HEK293 (cell line): ENCODE measurements at regions not wholly inside any gene's neighbourhood (a gene's known extent, or its start where the extent isn't known, plus 50 kb on each side); places are given as distances from the start of the nearest gene placed in this dataset.

Experiments used
- CTCF ChIA-PET: fragments of 350-600 bp; formaldehyde crosslinking; extraction: SDS; loops from one replicate; lab custom pipeline; 2021; ENCODE audit warnings: antibody characterized with exemption; lab: Yijun Ruan, JAX
- POLR2A ChIA-PET: fragments of 300-600 bp; formaldehyde crosslinking; extraction: SDS; loops from one replicate; lab custom pipeline; 2020; ENCODE audit warnings: antibody characterized with exemption, inconsistent platforms; lab: Yijun Ruan, JAX
- H3K27ac ChIP-seq: fragments of 200-500 bp; sonication (Bioruptor generic); 2 replicates; pipeline ENCODE4 v1.5.1; 2014; ENCODE audit warnings: low read depth, low read length, control low read depth, inconsistent platforms; ENCODE audit errors: extremely low read depth
- H3K36me3 ChIP-seq, 2 experiments: fragments of 200-500 bp in 1 of 2; sonication (Bioruptor generic) in 1 of 2; 1 replicate in 1 of 2; 2 replicates in 1 of 2; pipeline ENCODE4 v1.5.1; 2014 to 2017; ENCODE audit warnings: inconsistent platforms in 2 of 2, low read length in 2 of 2; ENCODE audit not compliant: control insufficient read depth in 2 of 2, insufficient read depth in 1 of 2
- H3K4me1 ChIP-seq: fragments of 200-500 bp; sonication (Bioruptor generic); 2 replicates; pipeline ENCODE4 v1.5.1; 2014; ENCODE audit warnings: mild to moderate bottlenecking, low read length, inconsistent platforms; ENCODE audit not compliant: control insufficient read depth, insufficient read depth
- H3K4me3 ChIP-seq: 2 replicates; pipeline ENCODE4 v1.5.1; 2011; ENCODE audit warnings: low read depth, mild to moderate bottlenecking, control low read depth, low read length, moderate library complexity
- H3K9me3 ChIP-seq: fragments of 200-500 bp; sonication (Bioruptor generic); 2 replicates; pipeline ENCODE4 v1.5.1; 2014; ENCODE audit warnings: low read depth, low read length, inconsistent platforms; ENCODE audit not compliant: control insufficient read depth, insufficient read depth
- CTCF ChIP-seq: fragments of 450-650 bp; formaldehyde crosslinking; IDR thresholded peaks from 2 replicates; pipeline ENCODE4 v1.5.1; 2016; ENCODE audit warnings: missing biosample characterization, missing genetic modification characterization
- ELK4 ChIP-seq: IDR thresholded peaks from 2 replicates; pipeline ENCODE4 v1.6.1; 2011; ENCODE audit warnings: mild to moderate bottlenecking, low read depth, low read length, borderline replicate concordance
- HOXC10 ChIP-seq: sonication (generic); formaldehyde crosslinking; IDR thresholded peaks from 2 replicates; pipeline ENCODE4 v1.8.1; 2023; ENCODE audit warnings: mild to moderate bottlenecking, missing genetic modification reagents
- MZF1 ChIP-seq: fragments of 450-650 bp; formaldehyde crosslinking; IDR thresholded peaks from 2 replicates; pipeline ENCODE4 v1.5.1; 2017; ENCODE audit warnings: missing biosample characterization, missing genetic modification characterization, borderline replicate concordance
- SETDB1 ChIP-seq: IDR thresholded peaks from one replicate; pipeline ENCODE4 v1.6.1; 2017; ENCODE audit warnings: mild to moderate bottlenecking, low read length, moderate library complexity, mixed read lengths; ENCODE audit not compliant: insufficient read length
- SP2 ChIP-seq: fragments of 450-650 bp; formaldehyde crosslinking; IDR thresholded peaks from 2 replicates; pipeline ENCODE4 v1.5.1; 2016; ENCODE audit warnings: missing biosample characterization, missing genetic modification characterization
- TRIM28 ChIP-seq: IDR thresholded peaks from 2 replicates; pipeline ENCODE4 v1.6.1; 2011; ENCODE audit warnings: low read length, control low read depth, borderline replicate concordance
- ZBTB1 ChIP-seq: fragments of 450-650 bp; formaldehyde crosslinking; IDR thresholded peaks from 2 replicates; pipeline ENCODE4 v1.5.1; 2016; ENCODE audit warnings: missing biosample characterization, missing genetic modification characterization
- ZFP37 ChIP-seq: fragments of 450-650 bp; formaldehyde crosslinking; IDR thresholded peaks from 2 replicates; pipeline ENCODE4 v1.5.1; 2016; ENCODE audit warnings: missing biosample characterization, missing genetic modification characterization
- ZIC2 ChIP-seq: fragments of 450-650 bp; formaldehyde crosslinking; IDR thresholded peaks from 2 replicates; pipeline ENCODE4 v1.5.1; 2016; ENCODE audit warnings: missing biosample characterization, missing genetic modification characterization
- ZNF175 ChIP-seq: fragments of 450-650 bp; formaldehyde crosslinking; IDR thresholded peaks from 2 replicates; pipeline ENCODE4 v1.5.1; 2016; ENCODE audit warnings: missing biosample characterization, missing genetic modification characterization
- ZNF202 ChIP-seq: fragments of 450-650 bp; formaldehyde crosslinking; IDR thresholded peaks from 2 replicates; pipeline ENCODE4 v1.5.1; 2016; ENCODE audit warnings: missing biosample characterization, missing genetic modification characterization, borderline replicate concordance
- ZNF280D ChIP-seq: fragments of 450-650 bp; formaldehyde crosslinking; IDR thresholded peaks from 2 replicates; pipeline ENCODE4 v1.5.1; 2016; ENCODE audit warnings: missing biosample characterization, missing genetic modification characterization
- ZNF629 ChIP-seq: fragments of 450-650 bp; formaldehyde crosslinking; IDR thresholded peaks from 2 replicates; pipeline ENCODE4 v1.5.1; 2017; ENCODE audit warnings: missing biosample characterization, missing genetic modification characterization
- ZNF692 ChIP-seq: fragments of 450-650 bp; formaldehyde crosslinking; IDR thresholded peaks from 2 replicates; pipeline ENCODE4 v1.5.1; 2016; ENCODE audit warnings: missing biosample characterization, missing genetic modification characterization
- ZNF704 ChIP-seq: fragments of 450-650 bp; formaldehyde crosslinking; IDR thresholded peaks from 2 replicates; pipeline ENCODE4 v1.5.1; 2016; ENCODE audit warnings: missing biosample characterization, missing genetic modification characterization
- ZSCAN23 ChIP-seq: fragments of 450-650 bp; formaldehyde crosslinking; IDR thresholded peaks from 2 replicates; pipeline ENCODE4 v1.5.1; 2016; ENCODE audit warnings: missing biosample characterization, missing genetic modification characterization
- ZSCAN5A ChIP-seq: fragments of 450-650 bp; formaldehyde crosslinking; IDR thresholded peaks from 2 replicates; pipeline ENCODE4 v1.5.1; 2016; ENCODE audit warnings: missing biosample characterization, missing genetic modification characterization

GRCh38 chr7:156327474-156327873 is 313.1 kb upstream of the RNF32 start:
- POLR2A ChIA-PET = no interaction called here
- CTCF ChIA-PET = no interaction called here
- no peaks in the 10 kb centered on the region for H3K9me3 ChIP-seq

More at GRCh38 chr7:156327474-156327873, 313.1 kb upstream of the RNF32 start:
- Histone ChIP-seq H3K4me3 (no peak overlapping the region), H3K36me3 (no peaks in the 10 kb centered on the region), H3K27ac (no peak overlapping the region), H3K4me1 (no peaks in the 10 kb centered on the region)
- no peak for TF ChIP-seq ZNF629
- TF ChIP-seq ZSCAN5A (tag by site-specific recombination) = no peak
- no peak for TF ChIP-seq ZSCAN23 (tag by site-specific recombination)
- TF ChIP-seq CTCF = no peak
- TF ChIP-seq SP2 (tag by site-specific recombination) = no peak
- TF ChIP-seq ZFP37 (tag by site-specific recombination) = no peak
- TF ChIP-seq ZNF175 = no peak
- no peak for TF ChIP-seq SETDB1
- TF ChIP-seq ZNF704 (tag by site-specific recombination) = no peak
- TF ChIP-seq ZBTB1 (tag by site-specific recombination) = no peak
- TF ChIP-seq ZNF692 = no peak
- TF ChIP-seq MZF1 (tag by site-specific recombination) = no peak
- TF ChIP-seq HOXC10 (CRISPR knock-in tag) = no peak
- no peak for TF ChIP-seq ZNF202 (tag by site-specific recombination)
- no peak for TF ChIP-seq ZIC2 (tag by site-specific recombination)
- TF ChIP-seq ELK4 = no peak
- TF ChIP-seq TRIM28 = no peak
- TF ChIP-seq ZNF280D (tag by site-specific recombination) = no peak
